ENCODE measurements at regions not wholly inside any gene's neighbourhood (a gene's known extent, or its start where the extent isn't known, plus 50 kb on each side); places are given as distances from the start of the nearest gene placed in this dataset.

- TF ChIP-seq CTCF (conservative IDR thresholded peaks at IDR 0.05 in 1 of 2, IDR thresholded peaks at IDR 0.05 in 1 of 2; ENCODE audit: low read depth in 1 of 2, low read length in 2 of 2): no peak
- TF ChIP-seq EZH2 (IDR thresholded peaks at IDR 0.05; ENCODE audit: low read length, missing control alignments): no peak
Observed at GRCh38 chr5:120093178-120093577, 370.9 kb upstream of the PRR16 start.
